GM12891 (cell line): ENCODE measurements at regions not wholly inside any gene's neighbourhood (a gene's known extent, or its start where the extent isn't known, plus 50 kb on each side); places are given as distances from the start of the nearest gene placed in this dataset.
"Not testable (repeated sequence)": the region's sequence is repeated elsewhere in the genome, so short reads cannot be mapped to it uniquely, and the experiment has no call there.

Experiments
- POLR2A ChIP-seq: IDR thresholded peaks from 2 replicates; pipeline ENCODE4 v1.6.1; 2011; ENCODE audit warnings: low read depth, low read length, control low read depth
- POLR2AphosphoS5 ChIP-seq: IDR thresholded peaks from 2 replicates; pipeline ENCODE4 v1.6.1; 2011; ENCODE audit warnings: low read depth, low read length, control low read depth
- SPI1 ChIP-seq: IDR thresholded peaks from 2 replicates; pipeline ENCODE4 v1.6.1; 2011; ENCODE audit warnings: low read depth, low read length, control low read depth
- TAF1 ChIP-seq: IDR thresholded peaks from 2 replicates; pipeline ENCODE4 v1.6.1; 2011; ENCODE audit warnings: low read depth, low read length, control low read depth

DNA sequence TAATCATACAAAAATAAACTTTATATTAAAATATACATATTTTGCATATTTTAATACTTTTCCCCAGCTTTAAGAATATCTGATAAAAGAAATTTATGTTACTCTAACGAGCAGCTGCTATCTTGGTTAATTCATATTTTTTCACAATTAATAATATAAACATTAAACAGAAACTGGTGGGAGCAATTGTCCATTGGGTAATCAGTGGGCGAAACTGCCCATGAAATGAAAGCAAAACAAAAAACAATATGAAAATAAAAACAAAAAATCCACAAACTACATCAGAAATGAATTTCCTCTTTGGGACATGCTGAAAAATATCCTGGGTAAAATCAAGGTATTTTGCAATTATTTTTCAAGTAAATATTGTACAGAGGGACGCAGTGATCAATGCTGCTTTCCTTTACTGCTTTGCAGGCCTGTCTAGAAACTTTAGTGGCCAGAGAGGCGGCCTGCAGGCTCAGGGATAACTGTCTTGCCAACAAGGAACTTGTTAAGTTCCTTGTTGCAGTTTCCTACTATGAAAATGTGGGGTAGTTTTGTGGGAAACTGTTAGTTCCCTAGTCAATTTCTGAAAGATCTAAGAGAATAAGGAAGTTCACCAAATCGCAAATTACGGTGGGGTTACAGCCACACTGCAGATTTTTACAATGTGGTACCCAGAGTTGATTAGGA lies 309.0 kb upstream of the PLGLB2 start:
- not testable (repeated sequence) for TF ChIP-seq SPI1, POLR2A, TAF1, POLR2AphosphoS5
